ENCODE measurements at regions not wholly inside any gene's neighbourhood (a gene's known extent, or its start where the extent isn't known, plus 50 kb on each side); places are given as distances from the start of the nearest gene placed in this dataset.

- no peaks in the 10 kb centered on the region for H4K20me1 ChIP-seq (ENCODE audit: insufficient read depth, low read length)
- no peak overlapping the region for H3K27ac ChIP-seq (ENCODE audit: low read length)
- no peaks in the 10 kb centered on the region for H3K79me2 ChIP-seq (ENCODE audit: insufficient read depth, low read length)
- H3K9ac ChIP-seq (ENCODE audit: low read depth, low read length) = no peak overlapping the region
- ATAC-seq (ENCODE audit: insufficient read depth, low read depth) (peak; percentile 60; the same call in 2 of the 3 replicates), DNase-seq (no peak)
- peaks cover 21% of the 10 kb centered on the region for H3K27me3 ChIP-seq (ENCODE audit: insufficient read depth, low read length, poor library complexity)
- no peaks in the 10 kb centered on the region for H3K9me3 ChIP-seq (ENCODE audit: insufficient read depth, low read length, severe bottlenecking)
- no peak overlapping the region for H3K4me2 ChIP-seq (ENCODE audit: insufficient read depth, low read length)
- no peak overlapping the region for H3K4me3 ChIP-seq (ENCODE audit: low read depth in 1 of 2, low read length in 2 of 2)
- TF ChIP-seq EZH2 (IDR thresholded peaks at IDR 0.05; ENCODE audit: borderline replicate concordance, low read depth, low read length, severe bottlenecking) (no peak), CTCF (IDR thresholded peaks at IDR 0.05; ENCODE audit: borderline replicate concordance, extremely low read depth, low read length, poor library complexity, severe bottlenecking) (no peak)
- H3K36me3 ChIP-seq (ENCODE audit: insufficient read depth, low read length) = no peaks in the 10 kb centered on the region
- no peaks in the 10 kb centered on the region for H3K4me1 ChIP-seq (ENCODE audit: insufficient read depth, low read length)
- no peak overlapping the region for H2AFZ ChIP-seq (ENCODE audit: low read depth, low read length)
These were observed 144.1 kb downstream of the SLC7A11 start for GRCh38 chr4:138097912-138098600.

- H3K4me3 ChIP-seq (ENCODE audit: low read depth in 1 of 2, low read length in 2 of 2) = no peak overlapping the region
- H3K27ac ChIP-seq (ENCODE audit: low read length) = no peak overlapping the region
- DNase-seq (no peak), ATAC-seq (ENCODE audit: insufficient read depth, low read depth) (no peak)
- H2AFZ ChIP-seq (ENCODE audit: low read depth, low read length) = no peak overlapping the region
- no peaks in the 10 kb centered on the region for H3K4me1 ChIP-seq (ENCODE audit: insufficient read depth, low read length)
- TF ChIP-seq CTCF (IDR thresholded peaks at IDR 0.05; ENCODE audit: borderline replicate concordance, extremely low read depth, low read length, poor library complexity, severe bottlenecking) (no peak), EZH2 (IDR thresholded peaks at IDR 0.05; ENCODE audit: borderline replicate concordance, low read depth, low read length, severe bottlenecking) (no peak)
- no peaks in the 10 kb centered on the region for H3K79me2 ChIP-seq (ENCODE audit: insufficient read depth, low read length)
- H3K36me3 ChIP-seq (ENCODE audit: insufficient read depth, low read length) = no peaks in the 10 kb centered on the region
- H3K27me3 ChIP-seq (ENCODE audit: insufficient read depth, low read length, poor library complexity) = peaks cover 21% of the 10 kb centered on the region
- no peak overlapping the region for H3K4me2 ChIP-seq (ENCODE audit: insufficient read depth, low read length)
- no peaks in the 10 kb centered on the region for H3K9me3 ChIP-seq (ENCODE audit: insufficient read depth, low read length, severe bottlenecking)
- no peaks in the 10 kb centered on the region for H4K20me1 ChIP-seq (ENCODE audit: insufficient read depth, low read length)
- H3K9ac ChIP-seq (ENCODE audit: low read depth, low read length) = no peak overlapping the region
These were observed 145.6 kb downstream of the SLC7A11 start for GRCh38 chr4:138096384-138097062.

- no peaks in the 10 kb centered on the region for H4K20me1 ChIP-seq (ENCODE audit: insufficient read depth, low read length)
- DNase-seq (no peak), ATAC-seq (ENCODE audit: insufficient read depth, low read depth) (no peak)
- no peaks in the 10 kb centered on the region for H3K36me3 ChIP-seq (ENCODE audit: insufficient read depth, low read length)
- TF ChIP-seq EZH2 (IDR thresholded peaks at IDR 0.05; ENCODE audit: borderline replicate concordance, low read depth, low read length, severe bottlenecking) (no peak), CTCF (IDR thresholded peaks at IDR 0.05; ENCODE audit: borderline replicate concordance, extremely low read depth, low read length, poor library complexity, severe bottlenecking) (no peak)
- no peak overlapping the region for H3K4me2 ChIP-seq (ENCODE audit: insufficient read depth, low read length)
- H3K4me1 ChIP-seq (ENCODE audit: insufficient read depth, low read length) = no peaks in the 10 kb centered on the region
- H3K9me3 ChIP-seq (ENCODE audit: insufficient read depth, low read length, severe bottlenecking) = no peaks in the 10 kb centered on the region
- H2AFZ ChIP-seq (ENCODE audit: low read depth, low read length) = no peak overlapping the region
- no peak overlapping the region for H3K9ac ChIP-seq (ENCODE audit: low read depth, low read length)
- no peaks in the 10 kb centered on the region for H3K79me2 ChIP-seq (ENCODE audit: insufficient read depth, low read length)
- H3K27ac ChIP-seq (ENCODE audit: low read length) = no peak overlapping the region
- peaks cover 21% of the 10 kb centered on the region for H3K27me3 ChIP-seq (ENCODE audit: insufficient read depth, low read length, poor library complexity)
- no peak overlapping the region for H3K4me3 ChIP-seq (ENCODE audit: low read depth in 1 of 2, low read length in 2 of 2)
These were observed 146.8 kb downstream of the SLC7A11 start for GRCh38 chr4:138095378-138095777.
